Hypothalamus (tissue), 51 donors: ENCODE measurements at regions not wholly inside any gene's neighbourhood (a gene's known extent, or its start where the extent isn't known, plus 50 kb on each side); places are given as distances from the start of the nearest gene placed in this dataset.

Experiments
- DNase-seq, 51 donors: peaks; one replicate each; lab custom pipeline; 2025; lab: John Stamatoyannopoulos, UW

DNA sequence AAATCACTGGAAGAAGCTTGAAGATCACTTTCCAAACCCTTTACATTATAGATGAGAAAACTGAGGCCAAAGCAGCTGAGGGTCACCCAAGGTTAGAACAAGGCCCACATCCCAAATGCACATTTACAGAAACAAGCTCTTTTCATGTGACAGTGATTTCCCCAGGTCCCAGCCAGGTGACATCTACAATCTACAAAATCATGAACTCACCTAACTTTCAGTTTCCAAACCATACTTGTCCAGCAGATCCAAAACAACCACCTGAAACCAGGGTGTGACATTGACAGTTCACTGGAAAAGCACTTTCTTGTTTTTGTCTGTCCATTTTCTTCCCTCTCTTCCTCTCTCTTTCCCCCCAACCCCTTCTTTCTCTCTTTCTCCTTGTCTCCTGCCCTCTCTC, 132.2 kb upstream of the PRICKLE2 start:
- no peak for DNase-seq

GRCh38 chr3:64355401-64355807, 130.1 kb upstream of the PRICKLE2 start:
- peak in 1 of 51 donors; percentile 11 for DNase-seq

- no peak for DNase-seq
These were observed 129.7 kb upstream of the PRICKLE2 start for GRCh38 chr3:64354956-64355355.

GRCh38 chr3:64354221-64354620, 129.0 kb upstream of the PRICKLE2 start:
- DNase-seq, result no peak

DNA sequence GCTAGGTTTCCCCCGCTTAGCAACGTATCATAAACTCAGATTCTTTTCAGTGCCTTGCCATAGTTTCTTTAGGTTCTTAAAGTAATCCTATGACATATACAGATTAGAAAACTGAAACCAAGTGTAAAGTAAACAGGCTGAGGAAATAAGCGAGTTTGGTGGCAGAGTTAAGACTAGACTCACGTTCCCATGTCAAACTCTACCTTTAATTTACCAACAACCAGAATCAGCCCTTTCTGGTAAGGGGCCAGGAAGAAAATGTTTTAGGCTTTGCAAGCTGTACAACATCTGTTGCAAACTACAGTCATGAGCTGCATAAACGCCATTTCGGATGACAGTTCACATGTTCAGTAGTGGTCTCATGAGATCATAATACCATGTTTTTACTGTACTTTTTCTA, 128.0 kb upstream of the PRICKLE2 start:
- no peak for DNase-seq

GRCh38 chr3:64352639-64352992, 127.3 kb upstream of the PRICKLE2 start:
- DNase-seq, result no peak

DNA sequence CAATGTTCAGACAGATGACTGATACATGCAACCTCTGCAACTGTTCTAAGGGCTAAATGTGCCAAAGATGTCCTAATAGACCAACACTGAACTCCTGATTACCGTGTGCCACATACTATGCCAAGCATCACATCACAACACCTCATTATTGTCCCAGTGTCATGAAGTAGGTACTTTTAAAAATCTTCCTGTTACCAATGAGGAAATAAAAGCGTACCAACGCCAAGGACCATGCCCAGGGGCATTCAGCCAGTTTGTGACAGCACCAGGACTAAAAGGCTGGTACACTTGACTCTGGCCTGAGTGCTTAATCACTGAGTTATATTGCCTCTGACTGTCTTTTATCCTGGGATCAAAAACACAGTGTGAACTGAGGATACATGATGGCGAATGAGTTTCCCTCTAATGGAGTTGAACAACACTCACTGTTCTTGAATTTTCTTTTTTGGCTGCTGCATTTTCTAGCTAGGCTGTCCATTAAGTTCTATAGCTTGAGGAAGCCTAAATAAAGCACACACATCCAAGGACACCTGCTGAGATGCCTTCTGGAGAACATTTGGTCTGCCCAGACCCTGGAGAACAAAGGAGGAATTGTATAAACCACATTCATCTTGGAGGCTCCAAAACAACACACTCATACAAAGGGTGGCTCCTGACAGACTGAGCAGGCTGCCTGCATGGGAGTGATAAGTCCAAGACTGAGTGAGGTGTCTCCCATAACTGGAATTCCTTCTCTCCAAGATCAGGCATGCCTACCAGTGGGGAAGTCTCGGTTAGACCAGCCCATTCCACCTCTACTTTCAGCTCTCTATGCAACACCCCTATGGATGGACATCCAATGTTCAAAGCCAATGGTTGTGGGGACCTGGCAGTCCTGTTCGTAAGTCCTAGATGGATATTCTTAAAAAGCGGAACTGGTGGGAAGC, 126.7 kb upstream of the PRICKLE2 start:
- no peak for DNase-seq

- DNase-seq, result no peak
These were observed 124.3 kb upstream of the PRICKLE2 start for GRCh38 chr3:64349551-64349950.

GRCh38 chr3:64345371-64345770, 120.1 kb upstream of the PRICKLE2 start:
- no peak for DNase-seq

GRCh38 chr3:64344721-64345207, 119.5 kb upstream of the PRICKLE2 start:
- no peak for DNase-seq

DNA sequence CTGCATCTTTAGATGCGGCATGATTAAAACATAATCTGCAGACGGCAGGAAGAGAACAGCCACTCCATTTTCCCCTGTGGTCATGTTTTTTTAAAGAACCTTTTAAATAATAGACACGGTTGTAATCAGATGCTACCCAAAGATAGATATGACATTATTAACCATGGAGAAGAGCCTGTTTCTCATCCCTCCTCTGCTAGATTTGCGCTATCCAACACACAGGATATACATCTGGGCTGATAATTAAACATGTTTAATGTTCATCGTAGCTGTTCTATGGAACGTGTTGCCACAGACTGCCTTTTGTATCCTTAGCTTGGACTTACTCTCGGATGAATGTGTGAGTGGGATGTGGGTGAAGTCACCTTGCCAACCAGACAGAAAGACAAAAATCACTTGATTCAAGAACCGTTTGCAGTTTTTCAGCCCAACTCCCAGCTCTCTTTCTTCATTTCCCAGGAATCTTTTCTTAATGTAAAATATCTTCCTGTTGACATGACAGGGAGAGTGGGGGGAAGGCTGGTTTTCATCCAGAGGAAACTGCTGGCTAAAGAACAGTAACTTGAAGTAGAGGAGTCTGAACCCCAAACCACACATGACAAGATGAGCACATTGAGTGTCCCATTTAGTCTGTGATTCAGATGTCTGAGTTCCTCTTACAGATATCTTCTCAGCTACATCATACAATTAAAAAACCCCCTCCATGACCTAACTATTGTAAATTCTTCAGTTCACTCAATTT, 118.6 kb upstream of the PRICKLE2 start:
- no peak for DNase-seq

GRCh38 chr3:64342940-64343688, 117.8 kb upstream of the PRICKLE2 start:
- no peak for DNase-seq

GRCh38 chr3:64341296-64341695, 116.0 kb upstream of the PRICKLE2 start:
- peak in 1 of 51 donors; percentile 31 for DNase-seq

GRCh38 chr3:64340641-64341101, 115.4 kb upstream of the PRICKLE2 start:
- DNase-seq, result no peak

DNA sequence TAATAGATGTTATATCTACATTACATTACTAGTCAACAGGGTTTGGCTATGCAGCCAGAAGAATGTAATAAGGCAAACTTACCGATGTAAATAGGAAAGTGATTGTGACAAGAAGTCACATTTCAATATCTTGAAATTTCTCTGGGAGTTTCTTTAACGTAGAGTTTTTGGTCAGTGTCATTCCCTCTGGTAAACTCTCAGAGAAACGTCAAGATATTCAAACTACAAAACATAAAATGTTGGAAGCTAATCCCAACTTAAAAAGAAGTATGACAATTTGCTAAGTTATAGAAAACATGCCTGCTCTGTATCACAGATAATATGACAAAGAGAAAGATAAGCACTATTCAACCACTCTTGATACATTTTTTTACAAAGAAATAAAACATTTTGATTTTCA, 111.2 kb upstream of the PRICKLE2 start:
- DNase-seq, result no peak

GRCh38 chr3:64332459-64333350, 107.4 kb upstream of the PRICKLE2 start:
- DNase-seq, result no peak

- DNase-seq, result no peak
These were observed 106.3 kb upstream of the PRICKLE2 start for GRCh38 chr3:64331605-64332004.

DNA sequence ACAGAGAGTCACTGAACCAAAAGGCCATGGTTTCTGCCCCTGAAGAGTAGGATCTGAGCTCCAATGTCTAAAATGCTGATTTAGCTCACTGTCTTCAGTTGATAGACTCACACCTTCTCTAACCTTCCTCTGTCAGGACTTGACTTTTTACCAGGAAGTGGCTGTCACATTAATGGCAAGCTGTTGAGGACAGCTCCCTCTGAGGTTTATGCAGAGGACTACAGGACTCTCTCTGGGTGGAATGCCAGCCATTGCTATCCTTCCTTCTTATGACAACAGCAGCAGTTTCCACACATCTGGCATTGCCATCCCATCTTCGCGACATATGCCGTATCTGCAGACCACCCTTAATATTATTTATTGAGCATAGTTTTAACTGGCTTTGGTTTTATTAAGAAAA, 103.8 kb upstream of the PRICKLE2 start:
- no peak for DNase-seq

DNA sequence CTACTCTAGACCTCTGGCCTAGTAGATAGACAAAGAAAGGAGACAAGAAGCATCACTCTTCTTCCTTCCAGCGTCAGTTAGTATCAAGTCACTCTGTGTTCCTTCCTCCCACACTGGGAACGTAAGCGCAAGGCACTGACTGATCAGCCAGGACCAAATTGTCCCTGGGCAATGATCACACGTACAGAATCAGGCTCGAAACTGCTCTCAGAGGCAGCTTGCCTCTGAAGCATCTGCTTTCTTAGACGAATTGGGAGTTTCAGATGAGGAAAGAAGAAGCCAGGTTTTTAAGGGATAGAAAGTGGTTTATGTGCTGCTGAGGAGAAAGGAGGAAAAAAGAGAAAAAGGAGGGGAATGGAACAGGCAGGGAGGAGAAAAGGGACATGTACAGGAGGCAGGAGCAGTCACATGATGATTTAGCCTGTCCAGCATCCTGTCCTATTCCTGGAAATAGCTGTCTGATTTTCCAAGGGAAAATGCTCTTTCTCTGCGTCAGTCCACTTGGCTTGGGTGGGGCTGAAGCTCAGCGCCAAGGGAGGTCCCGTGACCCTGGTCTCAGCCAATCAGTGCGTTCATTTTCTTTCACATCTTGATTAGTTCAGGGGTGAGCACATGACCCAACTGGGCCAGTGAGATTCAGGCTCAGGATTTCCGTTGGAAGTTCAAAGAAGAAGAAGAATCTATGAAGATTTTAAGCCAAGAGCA, 102.0 kb upstream of the PRICKLE2 start:
- DNase-seq, result peak in 2 of 51 donors; percentile 4 to 50
